Omental fat pad (tissue), 3 donors: ENCODE measurements at regions not wholly inside any gene's neighbourhood (a gene's known extent, or its start where the extent isn't known, plus 50 kb on each side); places are given as distances from the start of the nearest gene placed in this dataset.

Experiments
- ATAC-seq: fragments of 150-250 bp; one replicate; pipeline ENCODE4 v1.9.1; 2016; ENCODE audit warnings: mild to moderate bottlenecking, moderate library complexity; ENCODE audit not compliant: low FRiP score
- DNase-seq: peaks from one replicate; pipeline ENCODE4 v3.0.0-alpha.2; 2019; ENCODE audit warnings: low spot score
- TF ChIP-seq, protein P1 (sequence below), 3 donors: fragments of 450-650 bp; IDR thresholded peaks; one replicate each; pipeline ENCODE4 v1.5.1; 2016 to 2017; ENCODE audit warnings: antibody characterized with exemption in 3 of 3, mild to moderate bottlenecking in 3 of 3, moderate library complexity in 2 of 3

- ATAC-seq (no peak), DNase-seq (no peak)
- TF ChIP-seq, protein P1, sequence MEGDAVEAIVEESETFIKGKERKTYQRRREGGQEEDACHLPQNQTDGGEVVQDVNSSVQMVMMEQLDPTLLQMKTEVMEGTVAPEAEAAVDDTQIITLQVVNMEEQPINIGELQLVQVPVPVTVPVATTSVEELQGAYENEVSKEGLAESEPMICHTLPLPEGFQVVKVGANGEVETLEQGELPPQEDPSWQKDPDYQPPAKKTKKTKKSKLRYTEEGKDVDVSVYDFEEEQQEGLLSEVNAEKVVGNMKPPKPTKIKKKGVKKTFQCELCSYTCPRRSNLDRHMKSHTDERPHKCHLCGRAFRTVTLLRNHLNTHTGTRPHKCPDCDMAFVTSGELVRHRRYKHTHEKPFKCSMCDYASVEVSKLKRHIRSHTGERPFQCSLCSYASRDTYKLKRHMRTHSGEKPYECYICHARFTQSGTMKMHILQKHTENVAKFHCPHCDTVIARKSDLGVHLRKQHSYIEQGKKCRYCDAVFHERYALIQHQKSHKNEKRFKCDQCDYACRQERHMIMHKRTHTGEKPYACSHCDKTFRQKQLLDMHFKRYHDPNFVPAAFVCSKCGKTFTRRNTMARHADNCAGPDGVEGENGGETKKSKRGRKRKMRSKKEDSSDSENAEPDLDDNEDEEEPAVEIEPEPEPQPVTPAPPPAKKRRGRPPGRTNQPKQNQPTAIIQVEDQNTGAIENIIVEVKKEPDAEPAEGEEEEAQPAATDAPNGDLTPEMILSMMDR (IDR thresholded peaks at IDR 0.05), result no peak
These were observed 135.7 kb downstream of the C11orf91 start for GRCh38 chr11:33564856-33565453.

GRCh38 chr11:33560729-33561128 lies 139.9 kb downstream of the C11orf91 start:
- TF ChIP-seq, protein P1 (IDR thresholded peaks at IDR 0.05), result no peak
- ATAC-seq (no peak), DNase-seq (no peak)

- DNase-seq (no peak), ATAC-seq (no peak)
- TF ChIP-seq, protein P1 (IDR thresholded peaks at IDR 0.05), result no peak
These were observed 141.1 kb downstream of the C11orf91 start for GRCh38 chr11:33559567-33559966.

DNA sequence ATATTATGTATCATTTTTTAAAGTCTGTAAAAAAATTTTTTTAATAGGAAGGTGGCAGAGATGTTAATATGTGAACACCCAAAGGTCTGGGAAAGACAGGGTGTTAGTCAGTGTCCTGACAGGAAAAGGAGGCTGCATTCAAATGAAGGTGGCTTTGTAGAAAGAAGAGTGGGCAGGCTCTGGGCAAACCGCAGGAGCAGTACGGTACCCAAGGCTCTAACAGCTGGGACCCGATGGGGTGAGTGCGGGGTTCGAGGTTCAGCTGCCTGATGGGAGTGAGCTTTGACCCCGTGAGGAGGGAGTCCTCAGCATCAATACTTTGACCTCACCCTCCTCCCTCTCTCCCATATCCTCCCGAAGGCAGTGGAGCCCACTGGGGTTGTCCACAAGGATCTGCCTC lies 142.5 kb downstream of the C11orf91 start:
- ATAC-seq, result no peak
- TF ChIP-seq, protein P1 (IDR thresholded peaks at IDR 0.05), result no peak

DNA sequence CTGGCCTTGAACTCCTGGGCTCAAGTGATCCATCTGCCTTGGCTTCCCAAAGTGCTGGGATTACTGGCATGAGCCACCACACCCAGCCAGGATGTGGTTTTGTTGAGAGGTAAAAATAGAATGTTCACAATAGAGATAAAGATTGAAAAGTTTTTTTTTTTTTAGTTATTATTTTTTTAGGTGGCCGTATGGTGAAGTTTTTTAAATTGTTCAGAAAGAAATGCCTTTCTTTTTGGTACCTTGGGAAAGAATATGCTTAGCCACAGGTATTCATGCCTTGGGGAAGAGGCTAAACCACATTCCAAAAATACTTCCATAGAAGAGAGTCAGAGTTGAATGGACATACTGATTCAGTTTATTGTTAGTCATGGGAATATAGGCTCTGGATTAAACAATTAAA lies 143.4 kb downstream of the C11orf91 start:
- no peak for DNase-seq
- ATAC-seq, result no peak
- TF ChIP-seq, protein P1 (IDR thresholded peaks at IDR 0.05), result no peak

More for the DNA sequence above, 142.5 kb downstream of the C11orf91 start:
- no peak for DNase-seq

- DNase-seq, result no peak
- ATAC-seq, result no peak
- TF ChIP-seq, protein P1 (IDR thresholded peaks at IDR 0.05), result no peak
These were observed 146.4 kb downstream of the C11orf91 start for GRCh38 chr11:33554219-33554618.

GRCh38 chr11:33553486-33553885 lies 147.1 kb downstream of the C11orf91 start:
- DNase-seq, result no peak
- ATAC-seq, result no peak
- TF ChIP-seq, protein P1 (IDR thresholded peaks at IDR 0.05), result no peak
